Lung (tissue), 11 donors: ENCODE measurements at regions not wholly inside any gene's neighbourhood (a gene's known extent, or its start where the extent isn't known, plus 50 kb on each side); places are given as distances from the start of the nearest gene placed in this dataset.

Experiments
- ATAC-seq: fragments of 200-7000 bp; cut with Tn5 transposase; one replicate; pipeline ENCODE4 v1.9.1; 2020; ENCODE audit warnings: moderate number of reproducible peaks; ENCODE audit not compliant: insufficient read depth, low FRiP score
- DNase-seq, 3 donors: peaks; one replicate each; pipeline ENCODE4 v3.0.0-alpha.2; 2013 to 2017
- H3K27ac ChIP-seq, 2 donors: one replicate each; pipeline ENCODE4 v1.5.1; 2013; ENCODE audit warnings: mild to moderate bottlenecking in 2 of 2, moderate library complexity in 2 of 2, control low read depth in 1 of 2, inconsistent platforms in 1 of 2, low read depth in 1 of 2, low read length in 1 of 2
- H3K27me3 ChIP-seq, 3 donors: one replicate each; pipeline ENCODE4 v1.5.1; 2013; ENCODE audit warnings: low read length in 2 of 3; ENCODE audit not compliant: control insufficient read depth in 3 of 3, insufficient read depth in 3 of 3
- H3K36me3 ChIP-seq, 4 donors: one replicate each; pipeline ENCODE4 v1.5.1; 2013; ENCODE audit warnings: low read length in 4 of 4, mild to moderate bottlenecking in 1 of 4, moderate library complexity in 1 of 4; ENCODE audit not compliant: control insufficient read depth in 4 of 4, insufficient read depth in 4 of 4
- H3K4me1 ChIP-seq, 5 donors: one replicate each; pipeline ENCODE4 v1.5.1; 2013; ENCODE audit warnings: low read length in 5 of 5, mild to moderate bottlenecking in 2 of 5, moderate library complexity in 1 of 5; ENCODE audit not compliant: control insufficient read depth in 5 of 5, insufficient read depth in 5 of 5
- H3K4me3 ChIP-seq: one replicate; pipeline ENCODE4 v1.5.1; 2013; ENCODE audit warnings: mild to moderate bottlenecking, control low read depth, moderate library complexity
- H3K9ac ChIP-seq, 2 donors: one replicate each; pipeline ENCODE4 v1.5.1; 2013; ENCODE audit warnings: low read length in 2 of 2, control low read depth in 1 of 2; ENCODE audit not compliant: insufficient read depth in 1 of 2
- H3K9me3 ChIP-seq, 4 donors: one replicate each; pipeline ENCODE4 v1.5.1; 2013; ENCODE audit warnings: low read length in 3 of 4, mild to moderate bottlenecking in 1 of 4, moderate library complexity in 1 of 4; ENCODE audit not compliant: control insufficient read depth in 4 of 4, insufficient read depth in 3 of 4
- WGBS, 2 donors: extraction: QIAGEN DNeasy Blood & Tissue Kit; methylation state at CpG; one replicate each; pipeline ENCODE4 v1.1.7; 2013; 5-methylcytosine and 5-hydroxymethylcytosine counted together
- TF ChIP-seq, protein P1 (sequence below): IDR thresholded peaks from 2 replicates; pipeline ENCODE4 v1.5.1; 2012; ENCODE audit warnings: mild to moderate bottlenecking; ENCODE audit errors: control extremely low read depth, extremely low read depth
- donor health status: control.
- donor health status: control.
- donor health status: Bipolar disorder and iron deficiency.
- donor health status: healthy.
- donor health status: DM: yes; HTN: yes; CAD: no.

DNA sequence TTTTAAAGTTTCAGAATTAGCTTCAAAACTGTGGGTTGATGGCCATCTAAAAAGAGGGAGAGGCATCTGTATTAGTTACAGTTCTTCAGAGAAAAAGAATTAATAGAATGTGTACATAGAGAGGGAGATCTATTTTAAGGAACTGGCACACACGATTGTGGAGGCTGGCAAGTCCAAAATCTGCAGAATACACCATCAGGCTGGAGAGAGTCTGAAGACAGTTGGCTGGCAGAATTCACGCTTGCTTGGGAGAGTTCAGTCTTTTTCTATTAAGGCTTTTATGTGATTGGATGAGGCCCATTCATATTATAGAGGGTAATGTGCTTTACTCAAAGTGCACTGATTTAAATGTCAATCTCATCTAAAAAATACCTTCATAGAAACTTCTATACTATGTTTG lies 135.1 kb upstream of the SORCS1 start:
- DNase-seq (no peak), ATAC-seq (no peak)
- Histone ChIP-seq H3K36me3 (no peaks in the 10 kb centered on the region), H3K27me3 (no peaks in the 10 kb centered on the region), H3K4me1 (no peaks in the 10 kb centered on the region), H3K27ac (no peak overlapping the region), H3K4me3 (no peak overlapping the region), H3K9me3 (no peaks in the 10 kb centered on the region), H3K9ac (no peak overlapping the region)
- WGBS, 2 donors, result 78 to 93% methylated on average over 2 of the region's 2 CpGs
- TF ChIP-seq, protein P1, sequence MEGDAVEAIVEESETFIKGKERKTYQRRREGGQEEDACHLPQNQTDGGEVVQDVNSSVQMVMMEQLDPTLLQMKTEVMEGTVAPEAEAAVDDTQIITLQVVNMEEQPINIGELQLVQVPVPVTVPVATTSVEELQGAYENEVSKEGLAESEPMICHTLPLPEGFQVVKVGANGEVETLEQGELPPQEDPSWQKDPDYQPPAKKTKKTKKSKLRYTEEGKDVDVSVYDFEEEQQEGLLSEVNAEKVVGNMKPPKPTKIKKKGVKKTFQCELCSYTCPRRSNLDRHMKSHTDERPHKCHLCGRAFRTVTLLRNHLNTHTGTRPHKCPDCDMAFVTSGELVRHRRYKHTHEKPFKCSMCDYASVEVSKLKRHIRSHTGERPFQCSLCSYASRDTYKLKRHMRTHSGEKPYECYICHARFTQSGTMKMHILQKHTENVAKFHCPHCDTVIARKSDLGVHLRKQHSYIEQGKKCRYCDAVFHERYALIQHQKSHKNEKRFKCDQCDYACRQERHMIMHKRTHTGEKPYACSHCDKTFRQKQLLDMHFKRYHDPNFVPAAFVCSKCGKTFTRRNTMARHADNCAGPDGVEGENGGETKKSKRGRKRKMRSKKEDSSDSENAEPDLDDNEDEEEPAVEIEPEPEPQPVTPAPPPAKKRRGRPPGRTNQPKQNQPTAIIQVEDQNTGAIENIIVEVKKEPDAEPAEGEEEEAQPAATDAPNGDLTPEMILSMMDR, result no peak

DNA sequence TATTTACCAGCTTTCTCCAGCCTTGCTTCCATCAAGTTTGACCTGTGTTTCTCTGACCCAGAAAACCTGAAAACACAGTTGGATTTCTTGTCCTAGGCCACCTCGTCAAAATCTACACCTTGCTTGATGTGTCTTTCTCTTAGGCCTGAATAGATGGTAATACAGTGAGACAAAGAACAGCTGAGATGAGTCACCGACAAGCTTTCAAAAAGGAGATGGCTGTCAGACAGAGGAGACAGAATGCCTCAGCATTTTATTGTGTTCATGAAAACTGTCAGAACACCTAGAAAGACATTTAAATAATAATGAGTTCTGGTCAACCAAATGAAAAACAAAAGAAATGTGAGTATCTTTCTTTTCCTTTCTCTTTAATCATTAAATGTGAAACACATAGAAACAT lies 119.7 kb upstream of the SORCS1 start:
- Histone ChIP-seq H3K4me1 (peaks cover 0 to 8% (median 0%) of the 10 kb centered on the region in 5 donors), H3K9me3 (peaks cover 0 to 4% (median 0%) of the 10 kb centered on the region in 4 donors), H3K27me3 (no peaks in the 10 kb centered on the region), H3K4me3 (no peak overlapping the region), H3K9ac (no peak overlapping the region), H3K36me3 (no peaks in the 10 kb centered on the region), H3K27ac (no peak overlapping the region)
- DNase-seq, result no peak
- TF ChIP-seq, protein P1, result no peak
- WGBS, 2 donors, result 68 to 87% methylated on average over 2 of the region's 2 CpGs
- no peak for ATAC-seq

DNA sequence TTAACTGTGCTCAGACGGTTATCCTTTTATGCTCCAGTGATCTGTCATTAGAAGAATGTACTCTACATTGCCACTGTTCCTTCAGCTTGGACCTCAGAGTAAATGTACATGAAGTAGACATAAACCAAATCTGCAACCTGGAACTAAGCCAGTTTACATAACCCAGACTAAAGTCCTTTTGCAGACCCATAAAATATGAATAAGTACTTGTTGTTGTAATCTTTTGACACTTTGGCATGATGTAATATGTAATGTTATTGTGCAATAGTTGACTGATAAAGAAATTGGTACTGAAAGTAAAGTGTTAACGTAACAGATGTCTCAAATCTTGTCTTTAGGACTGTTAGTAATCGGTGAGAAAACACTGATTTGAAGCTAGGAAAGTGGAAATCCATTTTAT lies 115.8 kb upstream of the SORCS1 start:
- 40 to 66% methylated on average over 3 of the region's 3 CpGs for WGBS, 2 donors

More for the DNA sequence above, 115.8 kb upstream of the SORCS1 start:
- H3K4me1 ChIP-seq, result peaks cover 0 to 8% (median 0%) of the 10 kb centered on the region in 5 donors
- no peak overlapping the region for H3K4me3 ChIP-seq
- ATAC-seq (no peak), DNase-seq (peak in 2 of 3 donors; percentile 38 to 71)
- H3K27ac ChIP-seq, result no peak overlapping the region
- H3K36me3 ChIP-seq, result no peaks in the 10 kb centered on the region
- no peaks in the 10 kb centered on the region for H3K27me3 ChIP-seq
- H3K9me3 ChIP-seq, result peaks cover 0 to 4% (median 0%) of the 10 kb centered on the region in 4 donors
- TF ChIP-seq, protein P1, result no peak
- H3K9ac ChIP-seq, result no peak overlapping the region
